Coronary artery (tissue), 2 donors: ENCODE measurements at regions not wholly inside any gene's neighbourhood (a gene's known extent, or its start where the extent isn't known, plus 50 kb on each side); places are given as distances from the start of the nearest gene placed in this dataset.
A peak's percentile ranks its signal among the peaks of the same experiment; 100 is the strongest.

Experiments
- DNase-seq: peaks from one replicate; pipeline ENCODE4 v3.0.0-alpha.2; 2017; ENCODE audit warnings: low spot score
- H3K27ac ChIP-seq, 2 donors: fragments of 200-600 bp; sonication (generic); one replicate each; pipeline ENCODE4 v1.5.1; 2016 to 2019
- H3K4me3 ChIP-seq: fragments of 200-600 bp; sonication (generic); 2 replicates; pipeline ENCODE4 v1.5.1; 2016; ENCODE audit warnings: mild to moderate bottlenecking, moderate library complexity
- TF ChIP-seq, protein P1 (sequence below): fragments of 200-600 bp; sonication (generic); IDR thresholded peaks from one replicate; pipeline ENCODE4 v1.5.1; 2019; ENCODE audit warnings: antibody characterized with exemption

DNA sequence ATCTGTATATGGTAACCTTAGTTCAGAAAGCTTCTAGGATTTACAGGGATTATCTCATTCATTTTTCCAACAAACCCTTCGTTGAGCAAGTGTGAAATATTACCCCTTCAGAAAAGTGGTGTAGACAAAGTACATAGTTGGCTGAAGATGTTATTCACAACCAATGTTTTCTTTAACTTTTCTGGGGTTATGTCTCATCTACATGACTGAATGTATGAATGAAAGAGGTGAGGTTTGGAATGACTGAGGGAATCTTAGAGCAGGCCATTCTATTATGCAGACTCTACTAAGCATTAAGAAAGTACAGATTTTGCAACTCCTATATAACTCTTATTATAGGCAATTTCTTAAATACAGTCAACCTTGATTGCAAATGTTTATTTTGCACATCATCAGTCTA, 167.2 kb downstream of the NDFIP2 start:
- Histone ChIP-seq H3K4me3 (no peak overlapping the region), H3K27ac (no peak overlapping the region)
- TF ChIP-seq, protein P1, sequence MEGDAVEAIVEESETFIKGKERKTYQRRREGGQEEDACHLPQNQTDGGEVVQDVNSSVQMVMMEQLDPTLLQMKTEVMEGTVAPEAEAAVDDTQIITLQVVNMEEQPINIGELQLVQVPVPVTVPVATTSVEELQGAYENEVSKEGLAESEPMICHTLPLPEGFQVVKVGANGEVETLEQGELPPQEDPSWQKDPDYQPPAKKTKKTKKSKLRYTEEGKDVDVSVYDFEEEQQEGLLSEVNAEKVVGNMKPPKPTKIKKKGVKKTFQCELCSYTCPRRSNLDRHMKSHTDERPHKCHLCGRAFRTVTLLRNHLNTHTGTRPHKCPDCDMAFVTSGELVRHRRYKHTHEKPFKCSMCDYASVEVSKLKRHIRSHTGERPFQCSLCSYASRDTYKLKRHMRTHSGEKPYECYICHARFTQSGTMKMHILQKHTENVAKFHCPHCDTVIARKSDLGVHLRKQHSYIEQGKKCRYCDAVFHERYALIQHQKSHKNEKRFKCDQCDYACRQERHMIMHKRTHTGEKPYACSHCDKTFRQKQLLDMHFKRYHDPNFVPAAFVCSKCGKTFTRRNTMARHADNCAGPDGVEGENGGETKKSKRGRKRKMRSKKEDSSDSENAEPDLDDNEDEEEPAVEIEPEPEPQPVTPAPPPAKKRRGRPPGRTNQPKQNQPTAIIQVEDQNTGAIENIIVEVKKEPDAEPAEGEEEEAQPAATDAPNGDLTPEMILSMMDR, result no peak
- DNase-seq, result no peak

DNA sequence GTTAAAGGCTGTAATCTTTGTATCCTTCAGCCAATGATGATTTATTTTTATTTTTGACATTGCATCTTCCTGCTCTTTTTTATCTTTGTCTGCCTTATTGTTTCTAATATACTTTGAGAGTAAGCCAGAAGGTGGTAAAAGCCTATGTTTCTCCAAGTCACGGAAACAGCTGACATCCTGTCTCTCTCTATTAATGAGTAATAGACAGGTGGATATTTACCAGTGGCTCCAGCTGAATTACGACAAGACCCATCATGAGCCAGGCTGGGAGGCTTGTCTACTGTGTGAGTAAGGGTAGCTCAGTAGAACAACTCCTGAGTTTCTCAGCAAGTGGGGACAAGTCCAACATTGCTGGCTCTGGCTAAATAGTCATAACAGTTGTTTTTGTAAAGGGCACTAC, 166.6 kb downstream of the NDFIP2 start:
- no peak overlapping the region for H3K4me3 ChIP-seq
- H3K27ac ChIP-seq, result no peak overlapping the region
- DNase-seq, result no peak
- TF ChIP-seq, protein P1, result no peak

DNA sequence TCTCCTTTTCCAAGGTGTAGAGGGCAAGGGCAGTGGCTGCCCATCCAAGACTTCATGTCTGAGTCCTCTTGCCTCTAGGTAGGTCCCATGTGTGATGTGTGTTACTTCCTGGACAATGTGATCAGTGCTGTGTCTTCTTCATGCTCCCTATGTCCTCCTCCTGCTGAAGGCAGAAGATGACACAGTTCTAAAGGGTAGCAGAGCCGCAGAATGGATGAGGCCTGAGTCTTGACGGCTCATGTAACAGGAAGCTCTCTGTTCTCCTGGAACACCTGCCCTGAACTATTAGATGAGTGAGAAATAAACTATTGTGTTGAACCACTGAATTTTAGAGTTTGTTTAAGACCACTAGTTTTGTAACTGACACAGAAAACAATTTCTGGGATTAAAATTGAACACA, 165.9 kb downstream of the NDFIP2 start:
- DNase-seq, result no peak
- Histone ChIP-seq H3K27ac (no peak overlapping the region), H3K4me3 (no peak overlapping the region)
- TF ChIP-seq, protein P1, result no peak

DNA sequence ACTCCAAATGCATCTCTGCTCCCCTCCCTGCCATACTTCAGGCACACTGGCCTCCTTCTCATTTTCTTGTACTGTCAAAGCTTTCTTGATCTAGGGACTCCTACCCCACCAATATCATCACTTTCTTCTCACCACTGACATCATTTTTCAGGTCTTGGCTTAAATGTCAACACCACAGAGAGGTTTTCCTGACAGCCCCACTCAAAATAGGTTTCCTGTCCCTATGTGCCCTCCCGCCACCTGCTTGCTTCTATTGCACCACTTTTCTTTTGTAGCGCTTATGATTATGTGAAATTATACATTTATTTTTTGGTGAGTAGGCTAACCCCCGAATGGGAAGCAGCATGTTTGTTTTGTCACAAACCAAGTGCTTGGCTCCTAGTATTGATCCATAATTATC, 164.6 kb downstream of the NDFIP2 start:
- TF ChIP-seq, protein P1, result no peak
- H3K4me3 ChIP-seq, result no peak overlapping the region
- no peak for DNase-seq
- H3K27ac ChIP-seq, result no peak overlapping the region

DNA sequence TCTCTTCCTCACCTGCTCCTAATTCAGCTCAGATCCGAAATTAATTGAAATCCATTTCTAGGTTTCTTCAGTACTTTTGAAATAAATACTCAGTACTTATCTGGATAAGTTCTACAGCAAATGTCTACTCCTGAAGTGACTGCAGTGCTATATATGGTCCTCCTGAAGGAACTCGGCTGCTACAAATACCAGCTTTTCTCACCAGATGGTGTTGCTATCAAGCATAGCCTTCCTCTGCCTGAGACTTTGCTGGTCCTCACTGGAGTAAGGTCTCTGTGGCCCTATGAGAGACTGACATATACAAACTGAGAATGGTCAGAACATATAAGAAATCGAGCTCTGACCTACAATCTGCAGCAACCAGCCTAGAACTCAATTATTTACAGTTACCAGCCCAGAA, 161.6 kb downstream of the NDFIP2 start:
- TF ChIP-seq, protein P1, result no peak
- Histone ChIP-seq H3K4me3 (no peak overlapping the region), H3K27ac (no peak overlapping the region)
- no peak for DNase-seq

DNA sequence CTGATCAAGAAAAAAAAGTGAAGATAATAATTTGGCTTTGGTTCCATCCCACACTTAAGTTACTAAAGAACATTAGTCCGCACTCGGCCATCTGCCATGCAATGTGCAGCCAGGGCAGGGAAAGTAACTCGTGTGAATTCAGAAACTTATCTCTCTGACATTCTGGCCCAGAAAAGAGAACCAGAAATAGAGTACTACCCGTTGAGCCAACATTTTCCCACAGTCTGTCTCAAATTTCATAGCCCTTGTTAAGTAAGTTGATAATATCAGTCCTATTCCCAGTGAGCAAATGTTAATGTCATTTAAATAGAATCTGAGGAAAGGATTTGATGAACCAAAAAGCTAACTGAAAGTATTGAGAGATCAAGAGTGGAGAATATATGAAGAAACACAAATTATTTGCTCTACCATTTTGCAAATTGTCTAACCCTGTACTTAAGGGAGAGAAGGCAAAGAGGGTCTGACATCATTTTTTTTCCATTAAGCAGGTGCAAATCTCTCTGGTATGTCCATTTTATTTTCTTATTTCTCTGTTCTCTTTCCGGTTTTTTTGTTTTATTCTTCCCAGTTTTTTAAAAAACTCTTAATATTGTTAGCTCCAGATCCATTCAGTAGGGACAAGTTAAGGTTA, 156.3 kb downstream of the NDFIP2 start:
- no peak for DNase-seq
- Histone ChIP-seq H3K27ac (peak overlapping the region in 1 of 2 donors; percentile 1), H3K4me3 (no peak overlapping the region)
- TF ChIP-seq, protein P1, result no peak

DNA sequence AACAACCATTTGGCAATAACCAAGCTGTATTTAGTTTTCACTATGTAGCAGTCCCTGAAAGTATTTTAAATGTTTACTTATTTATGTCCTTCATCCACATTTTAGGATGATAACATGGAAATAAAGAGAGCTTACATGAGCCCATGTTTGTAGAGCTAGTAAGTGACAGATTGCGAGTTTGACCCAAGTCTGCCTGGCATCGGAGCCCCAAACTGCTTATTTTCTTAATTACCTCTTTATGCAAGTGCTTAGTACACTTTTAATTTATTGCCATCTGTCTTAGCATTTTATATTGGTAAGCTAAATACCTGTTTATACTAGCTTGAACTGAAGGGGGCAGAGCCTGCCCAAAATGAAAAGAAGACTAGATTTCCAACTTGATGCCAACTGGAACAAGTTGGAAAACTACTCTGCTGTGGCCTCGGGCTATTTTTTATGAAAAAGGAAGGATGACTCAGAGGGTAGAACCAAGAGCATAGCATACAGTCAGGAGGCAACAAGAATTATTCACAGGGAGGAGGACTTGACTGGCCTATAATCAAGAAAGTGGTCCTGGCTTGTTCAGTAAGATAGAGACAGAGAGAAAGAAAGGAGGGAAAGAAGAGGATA, 150.2 kb downstream of the NDFIP2 start:
- no peak overlapping the region for H3K27ac ChIP-seq
- TF ChIP-seq, protein P1, result no peak
- DNase-seq, result no peak

More for the DNA sequence above, 150.2 kb downstream of the NDFIP2 start:
- H3K4me3 ChIP-seq, result no peak overlapping the region
